ENCODE measurements at regions not wholly inside any gene's neighbourhood (a gene's known extent, or its start where the extent isn't known, plus 50 kb on each side); places are given as distances from the start of the nearest gene placed in this dataset.
"Not testable (repeated sequence)": the region's sequence is repeated elsewhere in the genome, so short reads cannot be mapped to it uniquely, and the experiment has no call there.

- no peak for DNase-seq (ENCODE audit: low spot score)
Measured at GRCh38 chr14:89065879-89066278, 241.4 kb downstream of the TTC8 start.

GRCh38 chr14:89067293-89067972 lies 243.0 kb downstream of the TTC8 start:
- no peak for DNase-seq (ENCODE audit: low spot score)

GRCh38 chr14:89078021-89078795 lies 253.8 kb downstream of the TTC8 start:
- no peak for DNase-seq (ENCODE audit: low spot score)

- DNase-seq (ENCODE audit: low spot score): no peak
Measured at GRCh38 chr14:89085231-89085731, 260.8 kb downstream of the TTC8 start.

GRCh38 chr14:89085737-89086382 lies 261.4 kb downstream of the TTC8 start:
- DNase-seq (ENCODE audit: low spot score): no peak

GRCh38 chr14:89088530-89088929 lies 264.1 kb downstream of the TTC8 start:
- no peak for DNase-seq (ENCODE audit: low spot score)

GRCh38 chr14:89089330-89089729 lies 264.9 kb downstream of the TTC8 start:
- DNase-seq (ENCODE audit: low spot score): no peak

GRCh38 chr14:89091781-89092180 lies 267.3 kb downstream of the TTC8 start:
- no peak for DNase-seq (ENCODE audit: low spot score)

- DNase-seq (ENCODE audit: low spot score): no peak
Measured at GRCh38 chr14:89093083-89093730, 268.8 kb downstream of the TTC8 start.

GRCh38 chr14:89095036-89095435 lies 270.6 kb downstream of the TTC8 start:
- DNase-seq (ENCODE audit: low spot score): no peak

- no peak for DNase-seq (ENCODE audit: low spot score)
Measured at GRCh38 chr14:89096946-89097345, 272.5 kb downstream of the TTC8 start.

- no peak for DNase-seq (ENCODE audit: low spot score)
Measured at GRCh38 chr14:89098254-89098653, 273.8 kb downstream of the TTC8 start.

- DNase-seq (ENCODE audit: low spot score): not testable (repeated sequence)
Measured at GRCh38 chr14:89104171-89104817, 279.8 kb downstream of the TTC8 start.

- DNase-seq (ENCODE audit: low spot score): not testable (repeated sequence)
Measured at GRCh38 chr14:89104861-89105260, 280.4 kb downstream of the TTC8 start.
